Neuron (in vitro differentiated cells): ENCODE measurements at regions not wholly inside any gene's neighbourhood (a gene's known extent, or its start where the extent isn't known, plus 50 kb on each side); places are given as distances from the start of the nearest gene placed in this dataset.

ENCODE experiments used
- H2AFZ ChIP-seq: one replicate; pipeline ENCODE4 v1.6.1; 2013; ENCODE audit warnings: low read depth, mild to moderate bottlenecking, inconsistent platforms, low read length, moderate library complexity
- H3K27me3 ChIP-seq: one replicate; pipeline ENCODE4 v1.6.1; 2013; ENCODE audit warnings: low read length; ENCODE audit not compliant: insufficient read depth
- H3K36me3 ChIP-seq: one replicate; pipeline ENCODE4 v1.6.1; 2013; ENCODE audit warnings: low read length; ENCODE audit not compliant: insufficient read depth
- H3K4me1 ChIP-seq: one replicate; pipeline ENCODE4 v1.6.1; 2013; ENCODE audit warnings: low read length; ENCODE audit not compliant: insufficient read depth
- H3K4me3 ChIP-seq: 2 replicates; pipeline ENCODE4 v1.5.1; 2013; ENCODE audit warnings: mild to moderate bottlenecking, low read length, moderate library complexity
- H3K9me3 ChIP-seq: one replicate; pipeline ENCODE4 v1.6.1; 2013; ENCODE audit warnings: low read length

DNA sequence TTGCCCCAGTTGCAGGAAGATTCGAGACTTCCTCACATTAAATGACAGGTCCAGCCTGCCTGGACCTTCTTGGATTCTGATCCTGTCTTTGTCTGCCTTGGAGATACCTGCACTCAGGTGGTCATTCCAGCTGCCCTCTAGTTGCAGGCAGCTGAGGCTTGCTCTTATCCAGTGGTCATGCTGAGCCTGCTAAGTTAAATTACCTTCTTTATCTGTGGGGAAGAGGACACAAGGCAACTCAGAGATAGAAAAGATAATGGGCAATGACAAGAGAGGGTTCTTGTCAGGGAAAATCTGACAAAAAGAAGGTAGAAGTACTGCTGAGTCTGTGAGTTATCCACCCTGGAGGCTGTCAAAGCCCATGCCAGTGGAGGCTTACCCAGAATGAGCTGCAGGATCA is 401.4 kb downstream of the MID1IP1 start:
- Histone ChIP-seq H3K4me1 (no peaks in the 10 kb centered on the region), H2AFZ (no peak overlapping the region), H3K9me3 (no peaks in the 10 kb centered on the region), H3K27me3 (peaks cover 6% of the 10 kb centered on the region), H3K4me3 (no peak overlapping the region), H3K36me3 (no peaks in the 10 kb centered on the region)

DNA sequence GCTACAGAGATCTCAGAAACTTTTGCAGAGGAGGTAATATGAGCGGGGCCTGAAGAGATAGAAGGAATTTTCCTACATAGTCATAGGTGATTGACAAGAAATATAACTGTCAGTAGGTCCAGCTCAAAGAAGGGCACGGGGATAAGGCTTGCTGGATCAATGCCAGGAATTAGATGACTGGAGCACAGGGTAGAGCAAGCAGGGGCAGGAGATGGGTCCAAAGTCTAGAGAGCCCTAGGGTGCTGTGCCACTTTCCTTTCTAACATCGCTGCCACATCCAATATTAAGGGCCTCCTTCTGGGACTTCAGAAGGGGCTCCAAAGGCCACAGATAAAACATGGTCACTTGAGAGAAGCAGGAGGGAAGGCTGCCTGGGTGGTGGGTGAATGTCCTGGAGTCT is 402.2 kb downstream of the MID1IP1 start:
- H3K27me3 ChIP-seq: peaks cover 6% of the 10 kb centered on the region

DNA sequence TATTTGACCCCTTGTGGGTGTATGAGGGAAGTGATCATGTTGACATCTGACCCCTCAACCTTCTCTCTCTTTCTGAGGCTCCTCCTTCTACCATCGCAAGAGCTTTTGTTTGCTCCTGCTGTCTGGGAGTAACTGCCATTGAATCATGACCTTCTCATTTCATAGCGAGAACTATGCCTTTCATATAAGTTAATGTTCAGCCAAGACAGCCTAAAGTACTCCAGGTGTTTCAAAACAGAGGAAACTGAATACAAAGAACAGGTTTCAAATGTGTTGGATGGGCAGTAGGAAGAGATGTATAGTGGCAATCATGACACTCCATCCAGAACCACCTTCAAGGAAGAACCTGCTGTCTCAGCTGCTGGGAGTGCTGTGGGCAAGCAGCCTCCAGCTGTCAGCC is 403.1 kb downstream of the MID1IP1 start:
- peaks cover 6% of the 10 kb centered on the region for H3K27me3 ChIP-seq
- H3K9me3 ChIP-seq: no peaks in the 10 kb centered on the region

More for the DNA sequence above, 402.2 kb downstream of the MID1IP1 start:
- H2AFZ ChIP-seq: no peak overlapping the region
- H3K4me3 ChIP-seq: no peak overlapping the region
- no peaks in the 10 kb centered on the region for H3K4me1 ChIP-seq
- H3K9me3 ChIP-seq: no peaks in the 10 kb centered on the region
- H3K36me3 ChIP-seq: no peaks in the 10 kb centered on the region

DNA sequence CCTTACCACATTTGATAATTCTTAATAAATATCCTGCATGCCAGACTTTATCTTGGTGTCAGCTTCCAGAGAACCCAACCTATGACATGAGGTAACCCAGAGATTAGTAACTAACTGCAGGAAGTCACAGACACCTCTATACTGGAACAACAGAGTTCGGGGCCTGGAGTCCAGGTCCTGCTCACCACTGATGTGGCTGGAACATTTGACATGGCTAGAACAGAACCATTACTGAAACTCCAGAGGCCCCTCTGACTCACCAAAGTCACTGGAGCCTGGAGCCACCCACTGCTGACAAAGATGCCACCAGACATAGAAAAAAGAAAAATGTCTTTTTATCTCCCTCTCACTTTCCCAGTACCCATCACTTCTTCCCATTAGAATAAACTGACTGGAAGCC is 403.7 kb downstream of the MID1IP1 start:
- no peak overlapping the region for H2AFZ ChIP-seq
- peaks cover 6% of the 10 kb centered on the region for H3K27me3 ChIP-seq
- H3K4me1 ChIP-seq: no peaks in the 10 kb centered on the region
- H3K4me3 ChIP-seq: no peak overlapping the region
- H3K36me3 ChIP-seq: no peaks in the 10 kb centered on the region
- no peaks in the 10 kb centered on the region for H3K9me3 ChIP-seq

More for the DNA sequence above, 403.1 kb downstream of the MID1IP1 start:
- Histone ChIP-seq H3K36me3 (no peaks in the 10 kb centered on the region), H3K4me1 (no peaks in the 10 kb centered on the region), H2AFZ (no peak overlapping the region), H3K4me3 (no peak overlapping the region)

DNA sequence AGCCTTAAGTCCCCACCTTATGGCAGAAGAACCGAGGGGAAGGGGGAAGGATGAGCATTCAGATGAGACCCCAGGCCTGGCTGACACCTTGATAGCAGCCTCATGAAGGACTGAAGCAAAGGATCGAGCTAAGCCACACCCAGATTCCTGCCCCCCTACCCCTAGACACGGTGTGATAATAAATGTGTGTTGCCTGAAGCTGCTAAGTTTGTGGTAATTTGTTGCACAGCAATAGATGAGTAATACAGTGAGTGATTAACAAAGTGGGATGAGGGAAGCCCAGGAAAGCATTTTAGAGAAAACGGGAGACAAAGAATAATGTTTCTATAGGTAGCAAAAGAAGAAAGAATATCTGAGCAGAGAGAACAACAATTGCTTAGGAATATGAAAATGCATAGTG is 404.2 kb downstream of the MID1IP1 start:
- H3K4me1 ChIP-seq: no peaks in the 10 kb centered on the region
- H3K27me3 ChIP-seq: peaks cover 6% of the 10 kb centered on the region
- H3K9me3 ChIP-seq: no peaks in the 10 kb centered on the region
- H2AFZ ChIP-seq: no peak overlapping the region
- no peak overlapping the region for H3K4me3 ChIP-seq
- no peaks in the 10 kb centered on the region for H3K36me3 ChIP-seq

DNA sequence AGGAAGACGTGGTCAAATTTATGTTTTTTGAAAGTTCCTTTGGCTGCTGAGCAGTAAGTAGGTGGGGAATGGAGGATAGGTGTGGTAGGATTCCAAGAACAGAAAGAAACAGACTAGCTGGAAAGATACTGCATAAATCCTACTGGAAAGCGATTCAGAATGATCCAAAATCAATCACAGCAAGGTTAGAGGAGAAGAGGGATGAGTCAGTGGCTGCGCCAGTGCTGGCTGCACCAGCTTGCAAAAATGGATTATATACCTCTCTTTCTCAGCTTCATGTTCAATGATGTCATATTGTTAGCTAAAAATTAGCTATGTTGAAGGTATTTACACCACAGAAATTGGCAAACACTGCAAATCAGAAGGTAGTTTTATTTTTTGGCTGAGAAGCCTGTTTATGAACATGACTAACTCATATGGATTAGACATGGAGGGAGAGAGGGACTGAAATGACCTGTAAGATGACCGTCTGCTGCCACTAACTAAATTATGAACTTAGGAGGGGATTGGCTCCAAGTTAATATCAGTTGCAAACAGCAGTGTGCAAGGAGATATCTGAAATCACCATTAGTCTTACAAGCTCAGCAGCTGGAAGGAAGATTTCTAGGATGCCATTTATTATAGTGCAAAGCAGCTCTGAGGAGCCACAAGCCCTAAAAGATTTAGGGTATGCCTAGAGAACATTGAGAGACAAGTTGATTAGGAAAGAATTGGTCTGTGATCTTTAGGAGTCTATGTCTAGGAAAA is 405.3 kb downstream of the MID1IP1 start:
- Histone ChIP-seq H3K27me3 (peaks cover 6% of the 10 kb centered on the region), H3K4me3 (no peak overlapping the region), H3K9me3 (no peaks in the 10 kb centered on the region), H2AFZ (no peak overlapping the region), H3K36me3 (no peaks in the 10 kb centered on the region), H3K4me1 (no peaks in the 10 kb centered on the region)

DNA sequence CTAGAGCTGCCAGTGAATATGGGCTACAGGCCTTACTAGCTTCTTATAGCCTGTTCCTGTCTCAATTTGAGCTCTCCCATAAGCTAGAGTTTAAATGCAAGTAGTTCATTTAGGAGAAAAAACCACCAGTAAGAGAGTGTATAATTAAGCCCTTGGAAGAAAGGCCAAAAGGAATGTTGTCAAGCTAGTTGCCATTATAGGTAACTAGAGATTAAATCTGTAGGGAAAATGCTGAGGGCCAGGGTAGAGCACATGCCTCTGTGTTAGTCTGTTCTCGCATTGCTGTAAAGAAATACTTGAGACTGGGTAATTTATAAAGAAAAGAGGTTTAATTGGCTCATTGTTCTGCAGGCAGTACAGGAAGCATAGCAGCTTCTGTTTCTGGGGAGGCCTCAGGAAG is 410.2 kb downstream of the MID1IP1 start:
- Histone ChIP-seq H3K4me1 (no peaks in the 10 kb centered on the region), H3K27me3 (no peaks in the 10 kb centered on the region), H2AFZ (no peak overlapping the region), H3K9me3 (no peaks in the 10 kb centered on the region), H3K36me3 (no peaks in the 10 kb centered on the region), H3K4me3 (no peak overlapping the region)

DNA sequence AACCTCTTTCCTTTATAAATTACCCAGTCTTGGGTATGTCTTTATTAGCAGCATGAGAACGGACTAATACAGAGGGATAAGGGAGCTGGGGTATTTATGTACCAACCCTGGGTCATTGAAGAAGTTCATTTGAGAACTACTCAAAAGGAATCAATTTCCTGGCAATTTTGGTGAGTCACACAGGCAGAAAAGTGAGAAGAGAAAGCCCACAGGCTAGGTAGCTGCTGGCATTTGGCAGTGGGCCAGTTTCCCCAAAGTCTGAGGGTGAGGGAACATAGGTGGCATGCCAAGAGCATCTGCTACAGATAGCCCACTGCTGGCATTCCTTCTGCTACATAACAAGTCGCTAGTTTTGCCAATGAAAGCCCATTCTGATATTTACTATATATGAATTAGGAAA is 411.2 kb downstream of the MID1IP1 start:
- no peak overlapping the region for H2AFZ ChIP-seq
- no peaks in the 10 kb centered on the region for H3K36me3 ChIP-seq
- H3K27me3 ChIP-seq: peaks cover 5% of the 10 kb centered on the region
- no peaks in the 10 kb centered on the region for H3K9me3 ChIP-seq
- H3K4me3 ChIP-seq: no peak overlapping the region
- no peaks in the 10 kb centered on the region for H3K4me1 ChIP-seq

DNA sequence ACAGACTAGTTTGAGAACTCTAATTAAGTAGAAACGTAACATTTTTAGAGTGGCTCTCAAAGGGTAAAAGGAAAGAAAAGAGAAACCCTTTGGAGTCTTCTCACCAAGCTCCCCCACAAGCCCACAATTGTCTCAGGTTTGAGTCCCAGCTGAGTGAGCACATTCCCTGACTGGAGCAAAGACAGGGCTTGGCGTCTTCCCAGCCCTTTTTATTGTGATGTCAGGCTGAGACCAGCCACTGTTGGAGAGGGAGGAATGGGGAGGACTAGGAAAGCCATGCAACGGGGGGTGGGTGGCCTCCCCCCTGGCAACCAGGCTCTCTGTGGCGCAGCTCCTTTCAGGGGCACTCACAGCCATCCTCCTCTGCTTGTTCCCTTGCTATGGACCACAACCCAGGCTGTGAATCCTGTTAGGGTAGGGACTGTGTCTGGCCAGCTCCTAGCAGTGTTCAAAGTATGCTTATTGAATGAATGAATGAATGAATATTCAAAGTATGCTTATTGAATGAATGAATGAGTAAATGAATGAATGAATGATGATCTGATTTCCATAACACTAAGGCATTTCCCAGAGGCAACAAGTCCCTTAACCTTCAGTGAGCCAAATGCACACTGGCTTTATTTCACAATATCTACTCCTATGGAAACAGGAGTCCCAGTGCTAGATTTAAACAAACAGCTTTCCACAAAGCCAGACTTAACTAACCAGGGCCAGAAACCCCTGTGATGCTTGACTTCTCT is 413.3 kb downstream of the MID1IP1 start:
- Histone ChIP-seq H3K27me3 (peaks cover 9% of the 10 kb centered on the region), H3K9me3 (no peaks in the 10 kb centered on the region), H3K4me1 (no peaks in the 10 kb centered on the region), H2AFZ (no peak overlapping the region), H3K36me3 (no peaks in the 10 kb centered on the region), H3K4me3 (no peak overlapping the region)

DNA sequence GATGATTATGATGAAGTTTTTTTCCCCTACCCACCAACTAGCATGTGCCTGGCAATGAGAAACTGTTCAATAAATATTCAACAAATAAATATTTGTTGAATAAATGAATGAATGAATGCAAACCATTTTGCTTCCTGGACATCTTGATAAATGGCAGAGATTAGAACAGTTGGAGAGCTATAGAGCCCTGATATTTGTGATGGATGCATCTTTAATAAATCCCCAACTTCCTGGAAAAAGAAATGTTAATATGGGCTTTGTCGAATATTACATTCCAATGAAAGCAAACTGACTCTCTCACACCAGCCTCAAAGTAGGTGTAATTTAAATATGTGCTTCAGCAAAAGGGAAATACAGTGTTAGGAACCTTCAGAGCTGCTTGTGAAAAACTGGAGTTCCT is 419.7 kb downstream of the MID1IP1 start:
- Histone ChIP-seq H3K36me3 (no peaks in the 10 kb centered on the region), H2AFZ (no peak overlapping the region), H3K27me3 (peaks cover 9% of the 10 kb centered on the region), H3K4me3 (no peak overlapping the region), H3K9me3 (no peaks in the 10 kb centered on the region), H3K4me1 (no peaks in the 10 kb centered on the region)

DNA sequence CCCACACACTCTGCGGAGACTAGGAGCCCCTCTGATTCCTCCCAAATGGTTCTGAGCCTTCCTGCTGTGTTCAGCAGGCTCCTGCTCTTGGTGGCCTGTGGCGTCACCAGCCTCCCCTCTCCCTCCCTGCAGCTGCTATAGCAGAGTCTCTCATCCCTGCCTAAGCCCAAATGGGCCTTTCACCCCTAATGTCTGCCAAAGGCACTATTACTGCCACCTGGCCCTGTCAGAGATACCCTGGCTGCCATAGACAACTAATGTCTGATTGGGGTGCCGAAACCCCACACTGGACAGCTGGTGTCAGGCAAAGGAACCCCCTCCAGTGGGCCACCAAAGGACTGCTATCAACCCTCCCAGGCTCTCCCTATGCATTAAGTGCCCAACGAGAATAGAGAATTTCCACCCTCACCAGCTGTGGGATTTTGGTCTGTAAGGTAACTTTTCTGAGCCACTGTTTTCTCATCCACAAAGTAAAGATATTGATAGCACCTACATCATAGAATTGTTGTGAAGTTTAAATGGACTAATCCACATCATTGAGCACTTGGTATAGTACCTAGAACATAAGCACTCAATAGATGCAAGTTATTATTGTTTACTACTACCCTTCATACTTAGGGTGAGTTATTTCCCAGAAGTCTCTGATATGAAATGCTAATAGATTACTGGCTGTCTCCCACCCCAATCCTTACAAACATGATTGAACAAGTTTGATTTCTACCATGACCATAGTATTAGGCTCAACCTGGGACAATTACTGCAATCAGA is 421.3 kb downstream of the MID1IP1 start:
- Histone ChIP-seq H3K27me3 (peaks cover 4% of the 10 kb centered on the region), H3K36me3 (no peaks in the 10 kb centered on the region), H3K4me1 (no peaks in the 10 kb centered on the region), H3K4me3 (no peak overlapping the region), H3K9me3 (no peaks in the 10 kb centered on the region), H2AFZ (no peak overlapping the region)

DNA sequence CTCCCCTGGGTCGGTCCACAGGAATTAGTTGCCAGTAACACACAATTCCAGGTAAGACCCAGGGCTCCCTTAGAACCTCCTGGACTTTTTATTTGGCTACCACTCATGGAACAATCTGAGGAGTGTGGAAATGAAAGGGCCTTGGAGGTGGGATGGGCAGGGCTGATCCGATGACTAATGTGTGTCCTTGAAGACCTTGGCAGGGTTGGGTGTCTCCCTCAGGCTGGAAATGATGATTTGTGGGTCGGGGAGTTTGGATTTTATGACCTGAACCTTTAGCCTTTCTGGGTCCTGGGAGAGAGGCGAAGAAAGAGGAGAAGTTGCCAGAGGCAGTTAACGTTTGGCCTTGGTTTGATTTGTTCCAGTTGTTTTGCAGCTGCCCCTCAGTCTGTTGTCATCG is 425.0 kb downstream of the MID1IP1 start:
- H3K4me3 ChIP-seq: no peak overlapping the region
- H3K36me3 ChIP-seq: no peaks in the 10 kb centered on the region
- H3K9me3 ChIP-seq: no peaks in the 10 kb centered on the region
- H3K27me3 ChIP-seq: no peaks in the 10 kb centered on the region
- H3K4me1 ChIP-seq: no peaks in the 10 kb centered on the region
- H2AFZ ChIP-seq: no peak overlapping the region

DNA sequence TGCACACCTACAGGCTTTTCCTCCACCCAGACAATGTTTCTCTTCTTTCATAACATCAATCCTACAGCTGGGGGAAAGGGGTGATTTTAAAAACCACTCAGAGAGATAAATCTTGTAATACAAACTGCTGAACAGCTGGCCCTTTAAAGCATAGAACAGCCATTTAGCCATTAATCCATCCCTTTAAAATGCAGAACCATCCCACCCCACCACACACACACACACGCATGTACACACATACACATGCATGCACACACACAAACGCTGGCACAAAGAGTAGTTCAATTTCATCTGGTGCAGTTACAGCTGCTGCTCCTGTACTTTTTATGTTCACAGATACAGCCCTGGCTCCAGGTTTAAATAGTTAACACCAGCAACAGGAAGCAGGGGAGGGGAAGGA is 426.1 kb downstream of the MID1IP1 start:
- H3K4me3 ChIP-seq: no peak overlapping the region
- H3K9me3 ChIP-seq: no peaks in the 10 kb centered on the region
- H3K36me3 ChIP-seq: no peaks in the 10 kb centered on the region
- no peak overlapping the region for H2AFZ ChIP-seq
- no peaks in the 10 kb centered on the region for H3K4me1 ChIP-seq
- H3K27me3 ChIP-seq: no peaks in the 10 kb centered on the region
